OCI-LY3 (cell line): ENCODE measurements at regions not wholly inside any gene's neighbourhood (a gene's known extent, or its start where the extent isn't known, plus 50 kb on each side); places are given as distances from the start of the nearest gene placed in this dataset.

Experiments
- EZH2phosphoT487 ChIP-seq: fragments of 200-600 bp; shearing (Covaris generic); IDR thresholded peaks from 2 replicates; pipeline ENCODE4 v1.6.1; 2018; ENCODE audit warnings: antibody characterized with exemption, mixed run types, low read depth
- TF ChIP-seq, protein P1 (sequence below): fragments of 200-600, 300-600 bp; sonication (generic); IDR thresholded peaks from 2 replicates; pipeline ENCODE4 v1.5.1; 2014; ENCODE audit warnings: antibody characterized with exemption, low read length, low read depth

DNA sequence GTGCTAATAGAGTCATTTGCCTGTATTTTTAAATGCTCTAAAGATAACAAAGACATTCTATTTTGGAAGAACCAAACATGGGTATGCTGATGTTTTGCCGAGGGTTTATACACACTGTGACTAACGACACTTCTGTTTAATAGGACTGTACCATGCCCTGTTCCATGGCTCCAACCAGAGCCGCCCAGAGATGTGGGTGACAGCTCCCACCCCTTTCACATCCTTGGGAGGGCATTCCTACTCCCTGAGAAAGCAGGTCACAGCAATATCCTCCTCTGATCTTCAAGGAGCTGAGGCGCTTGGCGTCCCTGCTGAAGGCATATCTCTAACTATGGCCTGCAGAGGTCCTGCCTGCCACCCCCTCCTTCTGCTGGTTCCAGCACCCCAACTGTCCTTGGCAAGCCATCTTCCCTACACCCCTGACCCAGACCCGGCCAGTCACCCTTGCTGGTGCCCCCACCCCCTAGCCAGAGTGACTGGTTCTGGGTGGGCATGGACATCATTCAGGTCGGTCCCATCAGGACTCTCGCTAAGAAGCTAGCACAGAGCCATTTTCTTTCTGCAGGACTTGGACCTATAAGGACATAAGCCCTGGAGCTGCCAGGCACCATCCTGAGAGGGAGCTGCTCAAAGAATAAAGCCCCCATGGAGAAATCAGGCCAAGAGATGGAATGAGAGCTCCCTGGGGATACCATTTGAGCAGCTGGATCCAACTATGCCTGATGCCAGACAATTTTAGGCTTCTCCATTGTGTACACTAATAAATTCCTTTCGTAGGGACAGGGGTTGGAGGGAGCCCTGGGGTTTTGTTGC lies 381.3 kb downstream of the CTTN start:
- TF ChIP-seq, protein P1, sequence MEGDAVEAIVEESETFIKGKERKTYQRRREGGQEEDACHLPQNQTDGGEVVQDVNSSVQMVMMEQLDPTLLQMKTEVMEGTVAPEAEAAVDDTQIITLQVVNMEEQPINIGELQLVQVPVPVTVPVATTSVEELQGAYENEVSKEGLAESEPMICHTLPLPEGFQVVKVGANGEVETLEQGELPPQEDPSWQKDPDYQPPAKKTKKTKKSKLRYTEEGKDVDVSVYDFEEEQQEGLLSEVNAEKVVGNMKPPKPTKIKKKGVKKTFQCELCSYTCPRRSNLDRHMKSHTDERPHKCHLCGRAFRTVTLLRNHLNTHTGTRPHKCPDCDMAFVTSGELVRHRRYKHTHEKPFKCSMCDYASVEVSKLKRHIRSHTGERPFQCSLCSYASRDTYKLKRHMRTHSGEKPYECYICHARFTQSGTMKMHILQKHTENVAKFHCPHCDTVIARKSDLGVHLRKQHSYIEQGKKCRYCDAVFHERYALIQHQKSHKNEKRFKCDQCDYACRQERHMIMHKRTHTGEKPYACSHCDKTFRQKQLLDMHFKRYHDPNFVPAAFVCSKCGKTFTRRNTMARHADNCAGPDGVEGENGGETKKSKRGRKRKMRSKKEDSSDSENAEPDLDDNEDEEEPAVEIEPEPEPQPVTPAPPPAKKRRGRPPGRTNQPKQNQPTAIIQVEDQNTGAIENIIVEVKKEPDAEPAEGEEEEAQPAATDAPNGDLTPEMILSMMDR = no peak
- no peak for TF ChIP-seq EZH2phosphoT487
